T follicular helper cell (primary cell): ENCODE measurements at regions not wholly inside any gene's neighbourhood (a gene's known extent, or its start where the extent isn't known, plus 50 kb on each side); places are given as distances from the start of the nearest gene placed in this dataset.
"Not testable (repeated sequence)": the region's sequence is repeated elsewhere in the genome, so short reads cannot be mapped to it uniquely, and the experiment has no call there.

Experiments used
- DNase-seq: peaks from one replicate; pipeline ENCODE4 v3.0.0-alpha.2; 2020; ENCODE audit warnings: low read depth

DNA sequence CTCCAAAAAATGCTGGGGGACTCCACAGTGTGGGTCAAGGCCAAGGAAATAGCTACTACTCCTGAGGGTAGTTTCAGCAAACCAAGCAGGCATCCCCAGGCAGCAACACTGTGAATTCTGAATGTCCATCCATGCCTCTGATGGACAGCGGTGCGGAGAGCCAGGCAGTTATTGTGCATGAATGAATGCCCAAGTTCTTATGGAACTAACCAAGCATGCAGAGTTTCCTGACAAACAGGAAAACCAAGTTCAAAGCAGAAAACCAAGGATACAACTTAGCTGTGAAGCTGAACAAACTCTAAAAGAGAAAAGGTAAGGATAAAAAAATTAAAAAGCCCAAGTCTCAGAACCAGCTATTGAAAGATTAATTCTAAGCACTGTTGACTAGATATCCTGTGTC lies 642.6 kb upstream of the HS3ST1 start:
- DNase-seq, result no peak

DNA sequence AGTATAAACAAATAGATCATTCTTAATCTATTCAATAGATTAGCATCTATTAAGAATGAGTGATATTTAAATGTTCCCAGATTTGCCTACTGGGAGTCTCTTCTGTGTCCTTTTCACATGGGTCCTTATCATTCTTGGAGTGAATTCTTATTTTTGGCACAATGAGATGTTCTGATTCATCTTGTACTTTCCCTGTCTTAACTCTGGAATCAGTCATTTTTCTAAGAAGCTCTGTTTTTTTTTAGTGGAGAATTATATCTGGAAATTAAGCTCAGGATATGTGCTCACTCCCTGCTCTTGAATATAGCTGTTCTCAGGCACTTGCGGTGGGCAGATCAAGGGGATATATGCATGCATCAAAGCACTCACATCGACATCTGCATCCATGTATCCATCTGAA lies 625.3 kb upstream of the HS3ST1 start:
- DNase-seq, result no peak

DNA sequence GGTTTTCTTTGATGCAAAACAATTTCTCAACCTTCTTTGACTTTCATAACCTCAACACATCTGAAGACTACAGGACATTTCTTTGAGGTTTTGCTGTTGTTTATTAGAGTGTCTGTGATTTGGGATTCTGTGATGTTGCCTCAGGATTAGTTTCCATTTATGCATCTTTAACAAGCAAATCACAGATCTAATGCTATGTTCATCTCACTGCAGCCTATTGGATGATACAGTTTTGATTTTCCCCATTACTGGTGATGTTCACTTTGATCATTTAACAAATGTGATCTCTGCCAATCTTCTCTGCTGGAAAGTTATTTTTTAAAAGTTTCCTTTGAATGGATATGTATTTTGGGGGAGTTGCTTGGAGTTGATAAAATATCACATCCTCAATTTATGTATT lies 624.9 kb upstream of the HS3ST1 start:
- no peak for DNase-seq

DNA sequence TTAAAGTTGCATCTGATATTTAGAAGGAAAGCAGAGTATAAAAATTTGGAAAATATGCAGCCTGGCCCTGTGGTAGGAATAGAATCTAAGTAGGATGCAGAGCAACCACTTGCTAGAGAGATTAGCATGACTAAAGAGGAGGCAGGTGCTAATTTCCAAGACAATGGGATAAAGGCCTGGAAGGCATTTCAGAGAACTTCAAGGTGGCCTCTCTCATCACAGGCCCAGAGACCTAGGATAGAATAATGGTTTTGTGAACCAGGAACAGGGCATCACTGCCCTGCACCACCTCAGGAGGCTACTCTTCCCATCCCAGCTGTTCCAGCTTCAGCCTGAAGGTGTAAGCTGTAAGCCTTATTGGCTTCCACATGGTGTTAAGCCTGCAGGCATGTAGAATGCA lies 621.7 kb upstream of the HS3ST1 start:
- DNase-seq, result no peak

DNA sequence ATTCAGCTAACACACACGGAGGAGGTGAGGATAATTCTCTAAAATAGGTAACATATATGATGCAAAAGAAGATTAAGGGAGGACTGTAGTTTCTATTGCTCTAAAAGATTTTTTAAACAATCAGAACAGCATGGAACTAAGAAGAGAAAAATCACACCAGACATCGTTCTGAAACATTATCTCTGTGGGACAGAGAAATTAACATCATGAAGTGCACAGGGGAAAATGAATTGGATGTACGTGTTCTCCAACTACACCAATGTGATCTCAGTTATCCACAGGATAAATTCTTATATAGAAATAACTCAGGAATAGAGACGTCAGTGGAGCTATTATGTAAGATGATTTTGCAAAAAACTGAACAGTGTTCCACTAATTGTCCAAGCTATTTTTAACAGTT lies 614.1 kb upstream of the HS3ST1 start:
- DNase-seq, result no peak

DNA sequence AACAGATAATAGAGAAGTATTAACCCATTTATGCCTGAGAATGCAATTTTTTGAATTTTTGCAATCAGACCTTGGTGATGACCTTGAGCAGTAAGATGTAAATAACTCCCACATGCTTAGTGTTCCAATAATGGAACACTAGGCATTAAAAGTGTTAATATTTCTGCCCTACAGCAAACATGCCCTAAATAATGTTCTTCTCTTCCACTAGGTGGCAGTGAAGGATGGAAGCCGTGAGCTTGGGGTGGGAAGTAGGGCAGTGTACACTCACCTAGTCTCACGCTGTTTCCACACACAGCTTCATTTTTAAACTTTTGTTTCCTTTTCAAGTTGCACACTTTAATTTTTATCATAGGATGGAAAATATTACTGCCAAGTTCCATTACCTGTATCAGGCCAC lies 613.1 kb upstream of the HS3ST1 start:
- no peak for DNase-seq

DNA sequence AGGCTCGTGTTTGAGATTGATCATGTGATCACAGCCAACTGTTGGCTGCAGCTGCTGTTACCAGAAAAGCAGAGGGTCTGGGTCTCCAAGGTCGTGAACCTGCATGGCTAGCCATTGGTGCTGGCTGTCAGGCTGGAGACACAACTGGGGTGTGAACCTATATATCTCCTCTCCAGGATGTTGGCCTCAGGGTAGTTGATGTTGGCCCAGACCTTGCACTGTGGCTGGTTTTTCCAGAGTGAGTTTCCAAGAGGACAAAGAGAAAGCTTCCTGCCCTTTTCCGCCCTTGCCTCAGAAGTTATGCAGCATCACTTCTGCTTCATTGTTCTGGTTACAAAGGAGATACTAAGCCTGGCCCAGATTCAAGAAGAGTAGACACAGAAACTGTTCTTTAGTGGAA lies 607.8 kb upstream of the HS3ST1 start:
- no peak for DNase-seq

DNA sequence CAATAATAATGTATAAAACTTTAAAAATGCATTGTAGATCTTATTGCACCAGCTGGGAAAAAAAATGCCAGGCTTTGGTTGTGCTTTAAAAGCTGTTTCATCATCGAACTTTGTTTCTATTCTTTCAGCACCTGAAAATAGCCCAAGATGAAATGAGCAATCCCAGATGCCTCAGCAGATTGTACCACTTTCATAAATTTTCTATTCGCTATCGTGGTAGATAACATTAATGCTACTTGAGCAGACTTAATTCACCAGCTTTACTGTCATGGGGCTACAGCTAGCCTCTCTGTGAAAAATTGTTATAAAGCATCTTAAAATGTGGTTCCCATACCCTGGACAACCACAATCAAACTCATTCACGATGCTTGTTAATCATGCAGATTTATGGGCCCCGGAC lies 599.6 kb upstream of the HS3ST1 start:
- no peak for DNase-seq

DNA sequence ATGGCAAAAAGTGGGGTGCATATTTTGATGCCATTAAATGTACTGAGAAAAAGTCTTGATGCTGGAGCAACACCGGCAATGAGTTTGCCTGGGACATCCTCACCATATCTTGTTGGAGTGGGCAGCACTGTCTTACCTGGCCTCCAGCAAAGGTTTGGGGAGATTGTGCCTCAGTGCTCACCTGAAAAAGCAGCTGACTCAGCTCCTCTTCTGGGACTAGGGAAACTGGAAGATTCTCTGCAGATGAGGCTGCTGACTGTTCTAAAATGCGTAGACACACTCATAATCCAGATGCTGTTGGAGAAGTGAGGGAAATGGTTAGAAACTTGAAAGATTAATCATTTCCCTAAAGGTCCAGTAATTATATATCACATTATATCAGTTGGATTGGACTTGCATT lies 593.7 kb upstream of the HS3ST1 start:
- DNase-seq, result no peak

DNA sequence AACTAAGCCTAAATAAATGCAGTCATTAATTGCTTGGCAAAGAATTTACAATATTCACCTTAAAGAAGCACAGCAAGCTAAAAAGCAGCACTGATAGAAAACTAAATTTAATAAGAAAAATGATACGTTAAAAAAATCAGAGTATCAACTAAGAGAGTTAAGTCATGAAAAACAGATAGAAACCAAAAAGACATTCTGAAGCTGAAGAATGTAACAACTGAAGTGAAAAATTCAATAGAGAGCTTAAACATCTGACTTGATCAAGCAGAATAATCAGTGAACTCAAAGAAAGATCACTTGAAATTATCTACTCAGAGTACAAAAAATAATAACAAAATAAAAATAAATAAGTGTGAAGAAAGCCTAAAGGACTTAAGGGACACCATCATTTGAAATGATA lies 588.0 kb upstream of the HS3ST1 start:
- no peak for DNase-seq

DNA sequence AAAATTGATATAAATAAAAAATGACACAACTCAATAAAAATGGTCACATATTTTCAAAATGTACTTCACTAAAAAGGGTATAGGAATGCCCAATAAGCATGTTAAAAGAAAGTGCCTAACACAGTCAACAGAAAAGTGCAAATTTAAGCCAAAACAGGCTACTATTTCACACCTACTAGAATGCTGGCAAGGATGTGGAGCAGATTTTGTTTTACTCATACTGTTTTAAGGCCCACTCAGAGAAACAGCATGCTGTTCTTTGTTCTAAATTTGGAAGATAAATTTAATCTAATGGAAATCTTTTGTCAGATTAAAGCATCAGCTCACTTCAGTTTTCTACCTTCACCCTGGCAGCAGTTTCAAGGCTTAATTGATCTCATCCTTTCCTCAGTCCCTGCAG lies 576.8 kb upstream of the HS3ST1 start:
- DNase-seq, result no peak

DNA sequence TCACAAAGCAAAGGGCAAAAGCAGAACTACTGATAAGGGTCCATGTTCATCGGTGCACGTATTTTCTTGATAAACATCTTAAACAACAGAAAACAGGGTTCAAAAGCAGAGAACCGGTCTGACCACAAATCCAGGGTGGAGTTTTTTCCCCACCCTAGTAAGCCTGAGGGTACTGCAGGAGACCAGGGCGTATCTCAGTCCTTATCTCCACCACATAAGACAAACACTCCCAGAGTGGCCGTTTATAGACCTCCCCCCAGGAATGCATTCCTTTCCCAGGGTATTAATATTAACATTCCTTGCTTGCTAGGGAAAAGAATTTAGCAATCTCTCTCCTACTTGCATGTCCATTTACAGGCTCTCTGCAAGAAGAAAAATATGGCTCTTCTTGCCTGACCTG lies 567.9 kb upstream of the HS3ST1 start:
- DNase-seq, result not testable (repeated sequence)

DNA sequence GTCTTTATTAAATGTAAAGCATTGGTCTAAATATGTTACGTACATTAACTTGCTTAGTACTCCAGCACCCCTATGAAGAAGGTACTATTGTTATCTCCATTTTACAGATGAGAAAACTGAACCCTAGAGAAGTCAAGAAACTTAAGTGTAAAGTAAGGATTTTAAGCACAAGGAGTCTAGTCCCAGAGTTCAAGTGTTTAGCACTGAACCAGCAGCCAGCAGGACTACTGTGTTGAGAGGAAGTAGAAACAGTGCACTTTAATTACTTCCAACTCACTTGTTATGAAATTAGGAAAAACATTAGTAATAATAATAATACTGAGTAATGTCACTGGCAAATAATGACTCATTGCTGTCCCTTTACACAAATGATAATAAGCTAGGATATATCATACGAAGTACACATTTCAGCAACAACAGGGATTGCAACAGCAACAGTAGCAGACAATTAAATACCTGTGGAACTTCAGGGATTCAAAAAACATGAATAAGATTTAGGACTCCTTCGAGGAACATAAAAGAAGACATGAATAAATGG lies 548.1 kb upstream of the HS3ST1 start:
- no peak for DNase-seq

DNA sequence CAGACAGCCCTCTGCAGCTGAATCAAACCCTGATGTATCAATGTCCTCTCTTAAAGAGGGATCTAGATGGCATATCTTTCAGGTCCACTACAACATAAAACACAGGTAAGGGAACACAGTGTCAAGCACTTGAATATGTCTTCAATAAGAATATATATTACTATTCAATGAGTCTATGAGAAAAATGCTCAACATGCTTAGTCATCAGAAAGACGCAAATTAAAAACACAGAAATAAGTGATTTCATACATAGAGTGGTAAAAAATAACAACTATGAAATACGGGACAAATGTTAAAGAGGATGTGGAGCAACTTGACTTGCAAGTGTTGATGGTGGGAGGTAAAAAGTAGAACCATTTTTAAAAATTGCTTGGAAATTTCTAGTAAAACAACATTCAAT lies 544.6 kb upstream of the HS3ST1 start:
- no peak for DNase-seq

DNA sequence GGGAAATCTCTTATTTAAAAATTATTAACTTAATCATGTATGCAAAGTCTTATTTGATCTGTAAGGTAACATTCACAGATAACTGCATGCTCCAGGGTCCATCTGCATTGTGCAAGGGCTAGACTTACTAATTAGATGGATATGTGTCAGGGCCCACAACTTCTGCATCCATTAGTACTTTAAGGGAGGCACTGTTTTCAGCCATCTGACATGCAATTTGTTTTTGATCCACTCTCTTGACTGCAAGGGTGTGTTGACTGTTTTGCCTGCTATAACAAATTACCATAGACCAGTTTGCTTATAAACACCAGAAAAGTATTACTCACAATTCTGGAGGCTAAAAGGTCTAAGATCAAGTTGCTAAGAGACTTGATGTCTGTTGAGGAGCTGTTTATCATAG lies 542.1 kb upstream of the HS3ST1 start:
- no peak for DNase-seq

DNA sequence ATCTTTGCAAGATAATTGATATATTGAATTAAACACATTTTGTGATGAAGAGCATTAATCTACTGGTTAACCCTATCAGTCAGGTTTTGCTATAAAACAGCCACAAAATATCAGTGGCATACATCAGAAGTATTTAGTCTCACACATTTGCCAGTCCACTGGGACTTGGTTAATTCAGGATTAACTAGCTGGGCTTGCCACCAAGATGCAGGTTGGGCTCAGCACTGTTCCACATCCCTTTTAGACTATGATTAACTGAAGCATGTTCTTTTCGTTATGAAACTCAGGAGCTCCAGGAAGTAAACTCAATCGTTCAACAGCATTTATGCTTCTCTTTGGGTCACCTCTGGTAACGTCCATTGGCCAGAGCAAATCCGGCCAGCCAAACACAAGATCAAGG lies 538.1 kb upstream of the HS3ST1 start:
- no peak for DNase-seq

DNA sequence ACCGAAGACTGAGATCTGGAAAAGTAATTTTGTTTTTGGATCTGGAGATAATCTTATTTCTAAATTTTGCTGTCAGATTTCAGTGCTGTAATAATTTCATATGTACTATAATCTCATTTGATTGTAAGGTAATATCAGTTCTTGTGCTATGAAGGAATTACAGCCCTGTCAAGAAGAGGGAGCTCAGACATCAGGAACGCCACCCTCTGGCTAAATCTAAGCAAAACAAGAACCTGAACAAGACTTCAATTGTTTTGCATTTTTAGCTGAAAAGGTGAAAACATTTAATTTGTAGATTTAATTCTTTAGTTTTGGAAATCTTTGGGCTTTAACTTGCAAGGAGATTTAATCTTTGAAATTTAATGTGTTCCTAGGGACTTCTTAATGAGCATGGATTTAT lies 525.4 kb upstream of the HS3ST1 start:
- DNase-seq, result no peak

DNA sequence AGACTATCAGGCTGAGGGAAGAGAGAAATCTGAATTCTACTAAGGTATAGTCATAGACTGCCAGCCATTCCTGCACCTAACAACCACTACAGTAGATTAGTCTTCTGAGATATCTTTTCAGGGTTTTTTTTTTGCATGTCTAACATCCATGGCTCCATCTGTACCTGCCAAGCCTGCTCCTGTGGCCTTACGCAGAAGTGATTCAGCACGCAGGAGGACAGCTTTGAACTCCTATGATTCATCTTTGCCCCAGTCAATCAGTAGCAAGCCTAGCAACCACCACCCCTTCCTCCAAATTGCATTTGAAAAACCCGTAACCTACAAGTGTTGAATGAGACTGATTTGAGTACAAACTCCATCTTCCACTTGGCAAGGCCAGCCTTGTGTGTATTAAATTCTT lies 520.7 kb upstream of the HS3ST1 start:
- no peak for DNase-seq

DNA sequence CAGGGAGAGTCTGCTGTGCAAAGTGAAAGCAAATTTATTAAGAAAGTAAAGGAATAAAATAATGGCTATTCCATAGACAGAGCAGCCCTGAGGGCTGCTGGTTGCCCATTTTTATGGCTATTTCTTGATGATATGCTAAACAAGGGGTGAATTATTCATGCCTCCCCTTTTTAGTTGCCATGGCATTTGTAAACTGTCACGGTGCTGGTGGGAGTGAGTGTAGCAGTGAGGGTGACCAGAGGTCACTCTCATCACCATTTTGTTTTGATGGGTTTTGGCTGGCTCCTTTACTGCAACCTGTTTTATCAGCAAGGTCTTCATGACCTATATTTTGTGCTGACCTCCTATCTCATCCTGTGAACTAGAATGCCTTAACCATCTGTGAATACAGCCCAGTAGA lies 518.9 kb upstream of the HS3ST1 start:
- DNase-seq, result not testable (repeated sequence)

DNA sequence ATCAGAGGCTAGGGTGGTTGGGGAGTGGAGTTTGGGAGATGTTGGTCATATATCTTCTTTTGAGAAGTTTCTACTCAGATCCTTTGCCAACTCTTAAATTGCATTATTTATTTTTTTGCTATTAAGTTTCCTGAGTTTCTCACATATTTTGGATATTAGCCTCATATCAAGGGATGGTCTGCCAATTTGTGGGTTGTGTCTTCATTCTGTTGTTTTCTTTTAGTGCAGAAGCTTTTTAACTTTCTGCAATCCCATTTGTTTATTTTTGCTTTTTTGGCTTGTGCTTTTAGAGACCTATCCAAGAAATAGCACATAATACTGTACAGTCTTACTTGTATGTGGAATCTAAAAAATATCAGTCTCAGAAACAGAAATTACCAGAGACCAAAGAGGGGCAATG lies 509.2 kb upstream of the HS3ST1 start:
- no peak for DNase-seq

DNA sequence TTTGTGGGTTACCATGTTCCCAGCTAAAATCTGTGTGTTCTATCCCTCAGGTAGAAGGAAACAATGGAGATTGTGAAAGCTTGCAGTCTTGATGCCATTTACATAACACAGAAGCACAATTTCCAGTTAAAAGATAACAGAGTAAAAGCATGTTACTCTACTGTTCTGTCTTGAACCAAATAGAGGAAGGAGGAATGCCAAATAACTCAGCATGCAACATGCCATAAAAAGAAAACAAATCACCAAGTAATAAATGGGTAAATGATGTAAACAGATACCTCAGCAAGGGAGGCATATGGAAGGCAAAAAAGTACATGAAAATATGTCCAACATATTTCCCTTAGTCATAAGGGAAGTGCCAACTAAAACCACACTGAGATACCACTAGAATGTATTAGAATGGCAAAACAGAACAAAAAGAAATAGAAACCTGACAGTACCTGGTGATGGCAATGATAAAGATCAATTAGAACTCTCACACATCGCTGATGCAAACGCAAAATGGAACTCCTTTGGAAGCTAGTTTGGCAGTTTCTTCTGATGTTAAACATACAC lies 502.6 kb upstream of the HS3ST1 start:
- no peak for DNase-seq

DNA sequence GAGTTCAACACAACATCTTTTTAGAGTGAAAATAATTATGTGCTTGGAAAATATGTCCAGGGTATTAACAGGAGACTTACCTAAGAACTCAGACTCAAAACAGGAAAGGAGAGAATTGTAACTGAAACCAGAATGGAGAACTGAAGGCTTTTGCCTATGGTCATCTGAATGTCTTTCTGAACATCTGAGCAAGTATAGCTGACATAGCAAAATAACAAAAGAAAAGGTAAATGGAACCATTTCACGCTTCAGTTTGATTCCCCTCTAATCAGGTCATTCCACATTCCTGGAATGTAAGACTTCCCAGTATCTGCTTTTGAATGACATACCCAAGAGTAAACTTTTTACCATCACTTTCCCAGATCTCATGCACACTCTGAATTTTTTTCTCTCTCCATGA lies 500.4 kb upstream of the HS3ST1 start:
- no peak for DNase-seq

DNA sequence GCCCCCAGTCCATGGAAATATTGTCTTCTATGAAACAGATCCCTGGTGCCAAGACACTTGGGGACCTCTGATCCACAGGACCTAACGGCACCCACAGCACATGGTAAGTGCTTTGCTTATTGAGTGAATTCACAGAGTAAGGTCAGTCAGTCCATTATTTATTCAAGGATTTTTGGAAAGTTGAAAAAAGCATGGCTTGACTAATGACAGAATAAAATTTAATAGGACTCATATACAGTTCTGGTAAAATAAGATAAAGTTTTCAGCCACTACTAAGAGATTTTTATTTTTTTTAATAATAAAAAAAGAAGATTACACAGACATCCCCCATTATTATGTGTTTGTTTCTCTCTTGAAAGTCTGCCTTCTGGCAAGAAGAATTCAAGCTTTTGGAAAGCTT lies 490.6 kb upstream of the HS3ST1 start:
- DNase-seq, result no peak

DNA sequence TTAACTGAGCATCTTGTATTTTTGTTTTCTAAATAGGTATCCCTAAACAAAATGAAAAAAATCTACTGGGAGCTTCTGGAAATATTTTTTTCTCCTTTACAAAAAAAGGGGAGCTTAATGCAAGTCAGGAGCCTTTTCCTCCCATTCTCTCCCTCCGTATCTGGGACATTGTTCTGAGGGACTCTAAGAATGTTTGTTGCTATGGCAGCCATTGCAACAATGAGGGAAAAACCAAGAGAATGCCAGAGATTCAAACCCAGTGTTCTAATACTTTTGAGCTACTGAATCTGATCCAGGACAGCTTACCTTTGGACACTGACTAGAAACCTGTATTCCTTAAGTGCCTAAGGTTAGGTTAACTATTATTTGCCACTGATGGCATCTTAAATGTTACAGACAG lies 485.7 kb upstream of the HS3ST1 start:
- DNase-seq, result no peak

DNA sequence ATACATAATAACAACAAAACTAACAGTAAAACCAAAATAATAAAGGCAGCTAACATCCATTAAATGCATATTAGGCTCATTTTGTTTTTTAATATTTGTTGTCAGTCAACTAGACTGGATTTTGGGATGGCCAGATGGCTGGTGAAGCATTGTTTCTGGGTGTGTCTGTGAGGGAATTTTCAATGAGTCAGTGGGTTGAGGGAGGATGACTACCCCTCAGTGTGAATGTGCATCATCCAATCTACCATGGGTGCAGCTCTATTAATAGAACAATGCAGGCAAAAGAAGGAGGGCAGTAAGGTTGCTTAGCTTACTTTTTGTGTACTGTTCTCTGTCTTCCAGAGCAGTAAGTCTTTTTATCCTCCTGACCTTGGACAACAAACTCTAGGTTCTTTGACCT lies 484.2 kb upstream of the HS3ST1 start:
- no peak for DNase-seq
